GM23338 (cell line): ENCODE measurements at regions not wholly inside any gene's neighbourhood (a gene's known extent, or its start where the extent isn't known, plus 50 kb on each side); places are given as distances from the start of the nearest gene placed in this dataset.

Source experiments
- ATAC-seq: fragments of 200-7000 bp; cut with Tn5 transposase; 3 replicates; pipeline ENCODE4 v1.9.1; 2020
- DNase-seq: peaks from one replicate; pipeline ENCODE4 v3.0.0-alpha.2; 2015; ENCODE audit warnings: low spot score
- H2AFZ ChIP-seq: fragments of 200-600 bp; sonication (generic); 2 replicates; pipeline ENCODE4 v1.8.0; 2016; ENCODE audit warnings: antibody characterized with exemption, mild to moderate bottlenecking, moderate library complexity
- H3F3A ChIP-seq: fragments of 200-600 bp; sonication (generic); replicated peaks from 2 replicates; pipeline ENCODE4 v1.8.0; 2017; ENCODE audit warnings: antibody characterized with exemption, mixed run types, low read depth
- H3K27ac ChIP-seq: fragments of 200-600 bp; sonication (generic); 2 replicates; pipeline ENCODE4 v1.6.1; 2016; ENCODE audit warnings: low read depth
- H3K27me3 ChIP-seq: fragments of 200-600 bp; sonication (generic); 2 replicates; pipeline ENCODE4 v1.8.0; 2016; ENCODE audit warnings: mild to moderate bottlenecking, mixed run types, moderate library complexity; ENCODE audit not compliant: insufficient read depth
- H3K36me3 ChIP-seq: fragments of 200-600 bp; sonication (generic); 2 replicates; pipeline ENCODE4 v1.8.0; 2016; ENCODE audit warnings: mild to moderate bottlenecking; ENCODE audit not compliant: insufficient read depth
- H3K4me1 ChIP-seq: fragments of 200-600 bp; sonication (generic); 2 replicates; pipeline ENCODE4 v1.8.0; 2016; ENCODE audit warnings: mild to moderate bottlenecking, moderate library complexity; ENCODE audit not compliant: insufficient read depth
- H3K4me2 ChIP-seq: fragments of 200-600 bp; sonication (generic); 2 replicates; pipeline ENCODE4 v1.7.1; 2017; ENCODE audit warnings: mixed run types
- H3K4me3 ChIP-seq: fragments of 200-600 bp; sonication (generic); 2 replicates; pipeline ENCODE4 v1.6.1; 2016; ENCODE audit warnings: mixed run types
- H3K79me2 ChIP-seq: fragments of 200-600 bp; sonication (generic); replicated peaks from 2 replicates; pipeline ENCODE4 v1.8.0; 2017; ENCODE audit warnings: mild to moderate bottlenecking; ENCODE audit not compliant: insufficient read depth
- H3K9me2 ChIP-seq: fragments of 200-600 bp; sonication (generic); 2 replicates; pipeline ENCODE4 v1.8.0; 2017; ENCODE audit not compliant: insufficient read depth
- H4K20me1 ChIP-seq: fragments of 200-600 bp; sonication (generic); replicated peaks from 2 replicates; pipeline ENCODE4 v1.8.0; 2017; ENCODE audit warnings: mild to moderate bottlenecking; ENCODE audit not compliant: insufficient read depth
- H3K27ac Mint-ChIP-seq: 2 replicates; pipeline ENCODE4 v1.8.0; 2020; ENCODE audit warnings: inconsistent platforms, mild to moderate bottlenecking, moderate library complexity, mixed read lengths
- H3K27me3 Mint-ChIP-seq: 3 replicates; pipeline ENCODE4 v1.8.0; 2022; ENCODE audit warnings: low read depth, mild to moderate bottlenecking, moderate library complexity, mixed read lengths, inconsistent platforms; ENCODE audit not compliant: insufficient read depth, poor library complexity
- H3K36me3 Mint-ChIP-seq: 3 replicates; pipeline ENCODE4 v1.8.0; 2021; ENCODE audit warnings: low read depth, mild to moderate bottlenecking, inconsistent platforms, moderate library complexity, mixed read lengths
- H3K4me1 Mint-ChIP-seq: 3 replicates; pipeline ENCODE4 v1.8.0; 2020; ENCODE audit warnings: mild to moderate bottlenecking, inconsistent platforms, mixed read lengths
- H3K4me3 Mint-ChIP-seq: 3 replicates; pipeline ENCODE4 v1.8.0; 2021; ENCODE audit warnings: moderate library complexity, mild to moderate bottlenecking, inconsistent platforms, mixed read lengths
- H3K9me3 Mint-ChIP-seq: 3 replicates; pipeline ENCODE4 v1.8.0; 2020; ENCODE audit warnings: moderate library complexity, mild to moderate bottlenecking, inconsistent platforms, mixed read lengths
- CREB1 ChIP-seq: fragments of 250-450 bp; sonication (Bioruptor Pico); IDR thresholded peaks from 2 replicates; pipeline ENCODE4 v1.5.0; 2020; ENCODE audit warnings: low read depth, mild to moderate bottlenecking, moderate library complexity
- CTCF ChIP-seq, 2 experiments: fragments of 200-600 bp in 1 of 2; sonication (generic) in 1 of 2; conservative IDR thresholded peaks; 2 replicates each; pipeline versions ENCODE4 v1.5.1 to v1.6.1; 2016 to 2017; ENCODE audit warnings: antibody characterized with exemption in 2 of 2, low read depth in 2 of 2, mild to moderate bottlenecking in 2 of 2, moderate library complexity in 1 of 2
- ETS1 ChIP-seq: IDR thresholded peaks from 2 replicates; pipeline ENCODE4 v1.6.1; 2016; ENCODE audit warnings: antibody characterized with exemption
- EZH2 ChIP-seq: fragments of 200-600 bp; sonication (generic); IDR thresholded peaks from one replicate; pipeline ENCODE4 v1.8.0; 2017; ENCODE audit warnings: antibody characterized with exemption, mild to moderate bottlenecking, low read depth; ENCODE audit not compliant: unreplicated experiment
- EZH2phosphoT487 ChIP-seq: fragments of 200-600 bp; sonication (generic); IDR thresholded peaks from one replicate; pipeline ENCODE4 v1.8.1; 2018; ENCODE audit warnings: antibody characterized with exemption; ENCODE audit not compliant: unreplicated experiment
- POLR2AphosphoS5 ChIP-seq: IDR thresholded peaks from 2 replicates; pipeline ENCODE4 v1.6.1; 2016; ENCODE audit warnings: antibody characterized with exemption, low read depth
- REST ChIP-seq: IDR thresholded peaks from one replicate; pipeline ENCODE4 v1.6.1; 2018; ENCODE audit warnings: antibody characterized with exemption; ENCODE audit not compliant: unreplicated experiment
- ZNF331 ChIP-seq: fragments of 250-450 bp; sonication (Bioruptor Pico); IDR thresholded peaks from 2 replicates; pipeline ENCODE4 v1.5.0; 2020; ENCODE audit warnings: low read depth, mild to moderate bottlenecking, moderate library complexity

- Histone ChIP-seq H3K27ac (no peak overlapping the region), H3K4me1 (no peaks in the 10 kb centered on the region), H3K4me2 (no peak overlapping the region), H3K79me2 (no peaks in the 10 kb centered on the region), H3K27me3 (no peaks in the 10 kb centered on the region), H3K36me3 (no peaks in the 10 kb centered on the region), H3F3A (no peaks in the 10 kb centered on the region), H3K9me2 (peaks cover 6% of the 10 kb centered on the region; the same call in 1 of the 2 replicates), H3K4me3 (no peak overlapping the region), H2AFZ (no peak overlapping the region), H4K20me1 (no peaks in the 10 kb centered on the region)
- Mint-ChIP-seq H3K4me3 (no peak overlapping the region), H3K36me3 (no peaks in the 10 kb centered on the region), H3K27me3 (no peaks in the 10 kb centered on the region), H3K9me3 (no peaks in the 10 kb centered on the region; the same call in 1 of the 3 replicates), H3K4me1 (no peaks in the 10 kb centered on the region; the same call in 2 of the 3 replicates), H3K27ac (no peak overlapping the region)
- DNase-seq (no peak), ATAC-seq (no peak)
- TF ChIP-seq CREB1 (CRISPR knock-in tag): no peak
- TF ChIP-seq REST: no peak
- TF ChIP-seq CTCF (conservative IDR thresholded peaks at IDR 0.05; ENCODE audit: low read depth in 2 of 2): no peak
- TF ChIP-seq ETS1: no peak
- no peak for TF ChIP-seq POLR2AphosphoS5
- no peak for TF ChIP-seq EZH2phosphoT487
- no peak for TF ChIP-seq ZNF331 (CRISPR knock-in tag)
- TF ChIP-seq EZH2: no peak
Observed at GRCh38 chr2:128560718-128561117, 242.1 kb upstream of the HS6ST1 start.
